GM23338 (cell line): ENCODE measurements at regions not wholly inside any gene's neighbourhood (a gene's known extent, or its start where the extent isn't known, plus 50 kb on each side); places are given as distances from the start of the nearest gene placed in this dataset.

Experiments
- ATAC-seq: fragments of 200-7000 bp; cut with Tn5 transposase; 3 replicates; pipeline ENCODE4 v1.9.1; 2020
- DNase-seq: peaks from one replicate; pipeline ENCODE4 v3.0.0-alpha.2; 2015; ENCODE audit warnings: low spot score
- H2AFZ ChIP-seq: fragments of 200-600 bp; sonication (generic); 2 replicates; pipeline ENCODE4 v1.8.0; 2016; ENCODE audit warnings: antibody characterized with exemption, mild to moderate bottlenecking, moderate library complexity
- H3F3A ChIP-seq: fragments of 200-600 bp; sonication (generic); replicated peaks from 2 replicates; pipeline ENCODE4 v1.8.0; 2017; ENCODE audit warnings: antibody characterized with exemption, mixed run types, low read depth
- H3K27ac ChIP-seq: fragments of 200-600 bp; sonication (generic); 2 replicates; pipeline ENCODE4 v1.6.1; 2016; ENCODE audit warnings: low read depth
- H3K27me3 ChIP-seq: fragments of 200-600 bp; sonication (generic); 2 replicates; pipeline ENCODE4 v1.8.0; 2016; ENCODE audit warnings: mild to moderate bottlenecking, mixed run types, moderate library complexity; ENCODE audit not compliant: insufficient read depth
- H3K36me3 ChIP-seq: fragments of 200-600 bp; sonication (generic); 2 replicates; pipeline ENCODE4 v1.8.0; 2016; ENCODE audit warnings: mild to moderate bottlenecking; ENCODE audit not compliant: insufficient read depth
- H3K4me1 ChIP-seq: fragments of 200-600 bp; sonication (generic); 2 replicates; pipeline ENCODE4 v1.8.0; 2016; ENCODE audit warnings: mild to moderate bottlenecking, moderate library complexity; ENCODE audit not compliant: insufficient read depth
- H3K4me2 ChIP-seq: fragments of 200-600 bp; sonication (generic); 2 replicates; pipeline ENCODE4 v1.7.1; 2017; ENCODE audit warnings: mixed run types
- H3K4me3 ChIP-seq: fragments of 200-600 bp; sonication (generic); 2 replicates; pipeline ENCODE4 v1.6.1; 2016; ENCODE audit warnings: mixed run types
- H3K79me2 ChIP-seq: fragments of 200-600 bp; sonication (generic); replicated peaks from 2 replicates; pipeline ENCODE4 v1.8.0; 2017; ENCODE audit warnings: mild to moderate bottlenecking; ENCODE audit not compliant: insufficient read depth
- H3K9me2 ChIP-seq: fragments of 200-600 bp; sonication (generic); 2 replicates; pipeline ENCODE4 v1.8.0; 2017; ENCODE audit not compliant: insufficient read depth
- H4K20me1 ChIP-seq: fragments of 200-600 bp; sonication (generic); replicated peaks from 2 replicates; pipeline ENCODE4 v1.8.0; 2017; ENCODE audit warnings: mild to moderate bottlenecking; ENCODE audit not compliant: insufficient read depth
- H3K27ac Mint-ChIP-seq: 2 replicates; pipeline ENCODE4 v1.8.0; 2020; ENCODE audit warnings: inconsistent platforms, mild to moderate bottlenecking, moderate library complexity, mixed read lengths
- H3K27me3 Mint-ChIP-seq: 3 replicates; pipeline ENCODE4 v1.8.0; 2022; ENCODE audit warnings: low read depth, mild to moderate bottlenecking, moderate library complexity, mixed read lengths, inconsistent platforms; ENCODE audit not compliant: insufficient read depth, poor library complexity
- H3K36me3 Mint-ChIP-seq: 3 replicates; pipeline ENCODE4 v1.8.0; 2021; ENCODE audit warnings: low read depth, mild to moderate bottlenecking, inconsistent platforms, moderate library complexity, mixed read lengths
- H3K4me1 Mint-ChIP-seq: 3 replicates; pipeline ENCODE4 v1.8.0; 2020; ENCODE audit warnings: mild to moderate bottlenecking, inconsistent platforms, mixed read lengths
- H3K4me3 Mint-ChIP-seq: 3 replicates; pipeline ENCODE4 v1.8.0; 2021; ENCODE audit warnings: moderate library complexity, mild to moderate bottlenecking, inconsistent platforms, mixed read lengths
- H3K9me3 Mint-ChIP-seq: 3 replicates; pipeline ENCODE4 v1.8.0; 2020; ENCODE audit warnings: moderate library complexity, mild to moderate bottlenecking, inconsistent platforms, mixed read lengths
- CREB1 ChIP-seq: fragments of 250-450 bp; sonication (Bioruptor Pico); IDR thresholded peaks from 2 replicates; pipeline ENCODE4 v1.5.0; 2020; ENCODE audit warnings: low read depth, mild to moderate bottlenecking, moderate library complexity
- ETS1 ChIP-seq: IDR thresholded peaks from 2 replicates; pipeline ENCODE4 v1.6.1; 2016; ENCODE audit warnings: antibody characterized with exemption
- EZH2 ChIP-seq: fragments of 200-600 bp; sonication (generic); IDR thresholded peaks from one replicate; pipeline ENCODE4 v1.8.0; 2017; ENCODE audit warnings: antibody characterized with exemption, mild to moderate bottlenecking, low read depth; ENCODE audit not compliant: unreplicated experiment
- EZH2phosphoT487 ChIP-seq: fragments of 200-600 bp; sonication (generic); IDR thresholded peaks from one replicate; pipeline ENCODE4 v1.8.1; 2018; ENCODE audit warnings: antibody characterized with exemption; ENCODE audit not compliant: unreplicated experiment
- JUNB ChIP-seq: IDR thresholded peaks from one replicate; pipeline ENCODE4 v1.6.1; 2016; ENCODE audit warnings: antibody characterized with exemption; ENCODE audit not compliant: unreplicated experiment
- NANOG ChIP-seq: IDR thresholded peaks from 2 replicates; pipeline ENCODE4 v1.6.1; 2016; ENCODE audit warnings: antibody characterized with exemption, borderline replicate concordance
- POLR2AphosphoS5 ChIP-seq: IDR thresholded peaks from 2 replicates; pipeline ENCODE4 v1.6.1; 2016; ENCODE audit warnings: antibody characterized with exemption, low read depth
- STAT1 ChIP-seq: IDR thresholded peaks from one replicate; pipeline ENCODE4 v1.6.1; 2016; ENCODE audit warnings: antibody characterized with exemption; ENCODE audit not compliant: unreplicated experiment
- ZNF114 ChIP-seq: fragments of 250-450 bp; sonication (Bioruptor Pico); IDR thresholded peaks from 2 replicates; pipeline ENCODE4 v1.5.0; 2020; ENCODE audit warnings: mild to moderate bottlenecking, moderate library complexity
- ZNF331 ChIP-seq: fragments of 250-450 bp; sonication (Bioruptor Pico); IDR thresholded peaks from 2 replicates; pipeline ENCODE4 v1.5.0; 2020; ENCODE audit warnings: low read depth, mild to moderate bottlenecking, moderate library complexity
- ZNF462 ChIP-seq: fragments of 250-450 bp; sonication (Bioruptor Pico); IDR thresholded peaks from 2 replicates; pipeline ENCODE4 v1.5.0; 2020; ENCODE audit warnings: mild to moderate bottlenecking, moderate library complexity
- TF ChIP-seq, protein P1 (sequence below): IDR thresholded peaks from one replicate; pipeline ENCODE4 v1.6.1; 2018; ENCODE audit warnings: antibody characterized with exemption; ENCODE audit not compliant: unreplicated experiment
- TF ChIP-seq, protein P2 (sequence below), 2 experiments: fragments of 200-600 bp in 1 of 2; sonication (generic) in 1 of 2; conservative IDR thresholded peaks; 2 replicates each; pipeline versions ENCODE4 v1.5.1 to v1.6.1; 2016 to 2017; ENCODE audit warnings: antibody characterized with exemption in 2 of 2, low read depth in 2 of 2, mild to moderate bottlenecking in 2 of 2, moderate library complexity in 1 of 2

- no peak overlapping the region for H3K27ac ChIP-seq
- TF ChIP-seq, protein P1, sequence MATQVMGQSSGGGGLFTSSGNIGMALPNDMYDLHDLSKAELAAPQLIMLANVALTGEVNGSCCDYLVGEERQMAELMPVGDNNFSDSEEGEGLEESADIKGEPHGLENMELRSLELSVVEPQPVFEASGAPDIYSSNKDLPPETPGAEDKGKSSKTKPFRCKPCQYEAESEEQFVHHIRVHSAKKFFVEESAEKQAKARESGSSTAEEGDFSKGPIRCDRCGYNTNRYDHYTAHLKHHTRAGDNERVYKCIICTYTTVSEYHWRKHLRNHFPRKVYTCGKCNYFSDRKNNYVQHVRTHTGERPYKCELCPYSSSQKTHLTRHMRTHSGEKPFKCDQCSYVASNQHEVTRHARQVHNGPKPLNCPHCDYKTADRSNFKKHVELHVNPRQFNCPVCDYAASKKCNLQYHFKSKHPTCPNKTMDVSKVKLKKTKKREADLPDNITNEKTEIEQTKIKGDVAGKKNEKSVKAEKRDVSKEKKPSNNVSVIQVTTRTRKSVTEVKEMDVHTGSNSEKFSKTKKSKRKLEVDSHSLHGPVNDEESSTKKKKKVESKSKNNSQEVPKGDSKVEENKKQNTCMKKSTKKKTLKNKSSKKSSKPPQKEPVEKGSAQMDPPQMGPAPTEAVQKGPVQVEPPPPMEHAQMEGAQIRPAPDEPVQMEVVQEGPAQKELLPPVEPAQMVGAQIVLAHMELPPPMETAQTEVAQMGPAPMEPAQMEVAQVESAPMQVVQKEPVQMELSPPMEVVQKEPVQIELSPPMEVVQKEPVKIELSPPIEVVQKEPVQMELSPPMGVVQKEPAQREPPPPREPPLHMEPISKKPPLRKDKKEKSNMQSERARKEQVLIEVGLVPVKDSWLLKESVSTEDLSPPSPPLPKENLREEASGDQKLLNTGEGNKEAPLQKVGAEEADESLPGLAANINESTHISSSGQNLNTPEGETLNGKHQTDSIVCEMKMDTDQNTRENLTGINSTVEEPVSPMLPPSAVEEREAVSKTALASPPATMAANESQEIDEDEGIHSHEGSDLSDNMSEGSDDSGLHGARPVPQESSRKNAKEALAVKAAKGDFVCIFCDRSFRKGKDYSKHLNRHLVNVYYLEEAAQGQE, result no peak
- TF ChIP-seq NANOG (no peak), EZH2phosphoT487 (no peak), ZNF462 (CRISPR knock-in tag) (no peak), EZH2 (no peak), JUNB (no peak), CREB1 (no peak), ZNF114 (CRISPR knock-in tag) (no peak), STAT1 (no peak), ETS1 (no peak), ZNF331 (CRISPR knock-in tag) (no peak), POLR2AphosphoS5 (no peak)
- TF ChIP-seq, protein P2, sequence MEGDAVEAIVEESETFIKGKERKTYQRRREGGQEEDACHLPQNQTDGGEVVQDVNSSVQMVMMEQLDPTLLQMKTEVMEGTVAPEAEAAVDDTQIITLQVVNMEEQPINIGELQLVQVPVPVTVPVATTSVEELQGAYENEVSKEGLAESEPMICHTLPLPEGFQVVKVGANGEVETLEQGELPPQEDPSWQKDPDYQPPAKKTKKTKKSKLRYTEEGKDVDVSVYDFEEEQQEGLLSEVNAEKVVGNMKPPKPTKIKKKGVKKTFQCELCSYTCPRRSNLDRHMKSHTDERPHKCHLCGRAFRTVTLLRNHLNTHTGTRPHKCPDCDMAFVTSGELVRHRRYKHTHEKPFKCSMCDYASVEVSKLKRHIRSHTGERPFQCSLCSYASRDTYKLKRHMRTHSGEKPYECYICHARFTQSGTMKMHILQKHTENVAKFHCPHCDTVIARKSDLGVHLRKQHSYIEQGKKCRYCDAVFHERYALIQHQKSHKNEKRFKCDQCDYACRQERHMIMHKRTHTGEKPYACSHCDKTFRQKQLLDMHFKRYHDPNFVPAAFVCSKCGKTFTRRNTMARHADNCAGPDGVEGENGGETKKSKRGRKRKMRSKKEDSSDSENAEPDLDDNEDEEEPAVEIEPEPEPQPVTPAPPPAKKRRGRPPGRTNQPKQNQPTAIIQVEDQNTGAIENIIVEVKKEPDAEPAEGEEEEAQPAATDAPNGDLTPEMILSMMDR (conservative IDR thresholded peaks at IDR 0.05; ENCODE audit: low read depth in 2 of 2), result no peak
- no peaks in the 10 kb centered on the region for H3K36me3 ChIP-seq
- no peak overlapping the region for H3K4me2 ChIP-seq
- Mint-ChIP-seq H3K27ac (no peak overlapping the region), H3K36me3 (no peaks in the 10 kb centered on the region; the same call in 2 of the 3 replicates), H3K27me3 (peaks cover 5% of the 10 kb centered on the region), H3K4me1 (peaks cover 4% of the 10 kb centered on the region), H3K9me3 (no peaks in the 10 kb centered on the region; the same call in 2 of the 3 replicates), H3K4me3 (no peak overlapping the region)
- no peaks in the 10 kb centered on the region for H3K4me1 ChIP-seq
- no peaks in the 10 kb centered on the region for H3K79me2 ChIP-seq
- no peaks in the 10 kb centered on the region for H3F3A ChIP-seq
- no peak overlapping the region for H2AFZ ChIP-seq
- H3K27me3 ChIP-seq, result no peaks in the 10 kb centered on the region
- H3K9me2 ChIP-seq, result no peaks in the 10 kb centered on the region
- no peak overlapping the region for H3K4me3 ChIP-seq
- no peak for DNase-seq
- ATAC-seq, result no peak
- H4K20me1 ChIP-seq, result no peaks in the 10 kb centered on the region
Observed at GRCh38 chrX:40179283-40179682, 81.5 kb upstream of the BCOR start.
